Spleen (tissue), 11 donors: ENCODE measurements at regions not wholly inside any gene's neighbourhood (a gene's known extent, or its start where the extent isn't known, plus 50 kb on each side); places are given as distances from the start of the nearest gene placed in this dataset.

ENCODE experiments used
- DNase-seq: peaks from one replicate; pipeline ENCODE4 v3.0.0-alpha.2; 2020
- H3K27ac ChIP-seq, 8 donors: fragments of 200-600 bp; sonication (generic) in 7 of 8; 1 replicate in 4 of 8; 2 replicates in 4 of 8; pipeline versions ENCODE4 v1.5.0 to v1.8.0; 2016 to 2021; ENCODE audit warnings: inconsistent platforms in 4 of 8, mild to moderate bottlenecking in 4 of 8, moderate library complexity in 1 of 8
- H3K27me3 ChIP-seq, 7 donors: fragments of 200-600 bp; sonication (generic) in 6 of 7; replicated peaks in 1 of 7; 1 replicate in 4 of 7; 2 replicates in 3 of 7; pipeline versions ENCODE4 v1.5.0 to v1.8.0; 2016 to 2021; ENCODE audit warnings: inconsistent platforms in 3 of 7, mild to moderate bottlenecking in 1 of 7
- H3K36me3 ChIP-seq, 6 donors: fragments of 200-600 bp; sonication (generic) in 5 of 6; 1 replicate in 4 of 6; 2 replicates in 2 of 6; pipeline versions ENCODE4 v1.5.0 to v1.8.0; 2016 to 2021; ENCODE audit warnings: inconsistent platforms in 2 of 6
- H3K4me1 ChIP-seq, 6 donors: fragments of 200-600 bp; sonication (generic) in 5 of 6; 1 replicate in 3 of 6; 2 replicates in 3 of 6; pipeline versions ENCODE4 v1.5.0 to v1.8.0; 2016 to 2021; ENCODE audit warnings: inconsistent platforms in 3 of 6
- H3K4me3 ChIP-seq, 8 donors: fragments of 200-600 bp; sonication (generic) in 7 of 8; 1 replicate in 4 of 8; 2 replicates in 4 of 8; pipeline versions ENCODE4 v1.5.0 to v1.8.0; 2016 to 2021; ENCODE audit warnings: inconsistent platforms in 4 of 8, mild to moderate bottlenecking in 4 of 8, moderate library complexity in 2 of 8
- H3K9me3 ChIP-seq, 8 donors: fragments of 200-600 bp; sonication (generic) in 7 of 8; 1 replicate in 4 of 8; 2 replicates in 4 of 8; pipeline versions ENCODE4 v1.5.0 to v1.8.0; 2016 to 2021; ENCODE audit warnings: inconsistent platforms in 4 of 8
- POLR2A ChIP-seq, 3 donors: fragments of 450-650 bp; IDR thresholded peaks; one replicate each; pipeline ENCODE4 v1.5.1; 2017; ENCODE audit warnings: antibody characterized with exemption in 3 of 3, mild to moderate bottlenecking in 1 of 3
- POLR2AphosphoS5 ChIP-seq, 3 donors: sonication (generic); formaldehyde crosslinking; IDR thresholded peaks; one replicate each; pipeline ENCODE4 v1.5.1; 2017; ENCODE audit warnings: antibody characterized with exemption in 3 of 3
- WGBS, 5 donors: extraction: QIAGEN DNeasy Blood & Tissue Kit in 3 of 5; methylation state at CpG; one replicate each; pipeline versions ENCODE4 v1.1.5 to v1.1.7; 2013 to 2018; 5-methylcytosine and 5-hydroxymethylcytosine counted together
- intact Hi-C: fragments of 100-400 bp; cut with DNase I; formaldehyde crosslinking; loops from one replicate; pipeline ENCODE4 v1.15.0; 2023; ENCODE audit warnings: low total_unique reads
- TF ChIP-seq, protein P1 (sequence below), 11 experiments: fragments of 200-600 bp in 7 of 11; fragments of 450-650 bp in 4 of 11; sonication (generic) in 4 of 11; IDR thresholded peaks in 8 of 11; conservative IDR thresholded peaks in 3 of 11; 1 replicate in 7 of 11; 2 replicates in 4 of 11; pipeline versions ENCODE4 v1.4.0 to v1.8.0; 2016 to 2021; ENCODE audit warnings: antibody characterized with exemption in 11 of 11, inconsistent platforms in 4 of 11, mild to moderate bottlenecking in 1 of 11
- donor health status: healthy with polysubstance abuse.
- donor health status: DM: no; HTN: no; CAD: no; lungs with moderate emphysema.
- donor health status: DM: no; HTN: no; CAD: no.
- donor health status: Bipolar disorder and iron deficiency.
- donor health status: healthy.
- donor health status: DM: no; HTN: no; CAD: no.
- donor health status: DM: yes; HTN: yes; CAD: no.

DNA sequence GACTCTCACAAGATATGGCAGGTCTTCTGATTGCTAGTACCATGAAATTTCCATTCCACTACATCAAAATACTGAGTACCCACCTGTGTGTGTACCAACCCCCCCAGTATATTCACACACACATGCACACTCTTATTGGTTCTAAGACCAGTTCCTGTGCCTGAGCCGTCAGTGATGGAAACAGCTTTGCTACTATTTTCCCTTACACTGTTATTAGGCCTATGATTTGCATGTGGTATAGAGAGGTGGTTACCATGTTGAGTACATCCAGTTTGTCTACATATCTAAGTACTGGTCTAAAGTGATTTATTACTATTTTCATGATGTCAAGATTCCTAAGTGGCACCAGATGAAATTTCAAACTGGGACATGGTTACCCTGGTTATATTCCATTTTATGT lies 459.9 kb downstream of the BCKDHB start:
- Histone ChIP-seq H3K27ac (no peak overlapping the region), H3K4me3 (no peak overlapping the region), H3K4me1 (no peaks in the 10 kb centered on the region), H3K27me3 (no peaks in the 10 kb centered on the region), H3K36me3 (no peaks in the 10 kb centered on the region), H3K9me3 (no peaks in the 10 kb centered on the region)
- no peak for TF ChIP-seq POLR2A (IDR thresholded peaks at IDR 0.05)
- no peak for TF ChIP-seq POLR2AphosphoS5 (IDR thresholded peaks at IDR 0.05)
- TF ChIP-seq, protein P1, sequence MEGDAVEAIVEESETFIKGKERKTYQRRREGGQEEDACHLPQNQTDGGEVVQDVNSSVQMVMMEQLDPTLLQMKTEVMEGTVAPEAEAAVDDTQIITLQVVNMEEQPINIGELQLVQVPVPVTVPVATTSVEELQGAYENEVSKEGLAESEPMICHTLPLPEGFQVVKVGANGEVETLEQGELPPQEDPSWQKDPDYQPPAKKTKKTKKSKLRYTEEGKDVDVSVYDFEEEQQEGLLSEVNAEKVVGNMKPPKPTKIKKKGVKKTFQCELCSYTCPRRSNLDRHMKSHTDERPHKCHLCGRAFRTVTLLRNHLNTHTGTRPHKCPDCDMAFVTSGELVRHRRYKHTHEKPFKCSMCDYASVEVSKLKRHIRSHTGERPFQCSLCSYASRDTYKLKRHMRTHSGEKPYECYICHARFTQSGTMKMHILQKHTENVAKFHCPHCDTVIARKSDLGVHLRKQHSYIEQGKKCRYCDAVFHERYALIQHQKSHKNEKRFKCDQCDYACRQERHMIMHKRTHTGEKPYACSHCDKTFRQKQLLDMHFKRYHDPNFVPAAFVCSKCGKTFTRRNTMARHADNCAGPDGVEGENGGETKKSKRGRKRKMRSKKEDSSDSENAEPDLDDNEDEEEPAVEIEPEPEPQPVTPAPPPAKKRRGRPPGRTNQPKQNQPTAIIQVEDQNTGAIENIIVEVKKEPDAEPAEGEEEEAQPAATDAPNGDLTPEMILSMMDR (IDR thresholded peaks at IDR 0.05 in 8 of 11, conservative IDR thresholded peaks at IDR 0.05 in 3 of 11) = no peak
- intact Hi-C loops = no loop called here
- 60 to 91% (median 82%) methylated on average over 1 of the region's 1 CpG for WGBS, 5 donors
- DNase-seq = no peak

DNA sequence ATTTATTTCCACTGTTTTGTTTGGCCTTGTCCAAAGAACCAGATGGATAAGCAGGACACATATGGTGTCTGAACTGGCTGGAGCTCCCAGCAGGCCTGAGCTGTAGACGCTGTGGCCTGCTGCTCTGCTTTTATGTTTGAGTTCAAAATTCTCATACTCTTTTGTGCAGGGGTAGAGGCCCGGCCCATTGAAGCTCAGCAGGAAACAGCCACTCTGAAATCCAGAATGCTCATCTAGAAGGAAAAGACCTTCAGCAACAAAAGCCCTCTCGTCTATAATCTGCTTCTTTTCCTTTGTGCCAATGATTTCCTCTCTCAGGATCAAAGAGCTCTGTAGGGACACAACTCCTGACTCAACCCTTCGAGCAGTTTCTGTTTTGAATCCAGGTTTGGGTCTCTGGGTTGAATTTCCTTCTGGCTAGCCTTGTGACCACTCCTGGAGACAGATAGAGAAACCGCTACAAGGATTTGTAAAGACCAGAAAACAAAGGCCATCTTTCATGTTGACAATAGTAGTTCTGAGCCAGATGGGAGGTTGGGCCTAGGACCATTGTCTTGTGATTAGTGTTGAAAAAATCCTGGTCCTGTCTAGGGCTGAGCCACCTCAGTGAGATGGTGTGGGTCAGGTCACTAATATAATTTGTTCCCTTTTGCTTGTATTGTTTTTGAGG lies 446.7 kb downstream of the BCKDHB start:
- Histone ChIP-seq H3K4me3 (no peak overlapping the region), H3K9me3 (no peaks in the 10 kb centered on the region), H3K27ac (no peak overlapping the region), H3K4me1 (no peaks in the 10 kb centered on the region), H3K36me3 (no peaks in the 10 kb centered on the region), H3K27me3 (no peaks in the 10 kb centered on the region)
- TF ChIP-seq, protein P1 (IDR thresholded peaks at IDR 0.05 in 8 of 11, conservative IDR thresholded peaks at IDR 0.05 in 3 of 11) = no peak
- TF ChIP-seq POLR2A (IDR thresholded peaks at IDR 0.05) (no peak), POLR2AphosphoS5 (IDR thresholded peaks at IDR 0.05) (no peak)
- DNase-seq = no peak
- WGBS, 5 donors = 51 to 78% (median 65%) methylated on average over 5 of the region's 5 CpGs
- intact Hi-C loops = no loop called here

DNA sequence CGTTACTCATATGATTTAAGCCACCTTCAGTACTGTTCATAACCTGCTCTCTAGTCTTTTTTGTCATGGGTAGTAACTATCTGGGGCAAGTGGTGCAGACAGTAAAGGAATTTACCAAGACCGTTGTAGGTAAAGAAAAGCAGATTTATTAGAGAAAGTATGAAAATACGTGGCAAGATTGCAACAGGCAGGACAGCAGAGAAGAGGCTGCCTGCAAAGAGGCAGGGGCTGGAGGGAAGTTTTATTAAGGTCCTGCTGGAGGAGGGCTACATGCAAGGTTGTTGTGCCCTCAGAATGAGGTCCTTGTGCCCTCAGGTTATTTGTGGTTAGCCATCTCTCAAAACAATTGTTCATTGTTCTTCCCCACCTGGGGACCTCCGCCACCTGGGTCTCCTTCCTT lies 444.3 kb downstream of the BCKDHB start:
- Histone ChIP-seq H3K9me3 (no peaks in the 10 kb centered on the region), H3K27ac (no peak overlapping the region), H3K27me3 (no peaks in the 10 kb centered on the region), H3K4me1 (no peaks in the 10 kb centered on the region), H3K36me3 (no peaks in the 10 kb centered on the region), H3K4me3 (no peak overlapping the region)
- intact Hi-C loops = no loop called here
- WGBS, 5 donors = 75 to 88% (median 79%) methylated on average over 4 of the region's 4 CpGs
- no peak for DNase-seq
- TF ChIP-seq, protein P1 (IDR thresholded peaks at IDR 0.05 in 8 of 11, conservative IDR thresholded peaks at IDR 0.05 in 3 of 11) = no peak
- TF ChIP-seq POLR2AphosphoS5 (IDR thresholded peaks at IDR 0.05) = no peak
- TF ChIP-seq POLR2A (IDR thresholded peaks at IDR 0.05) = no peak

DNA sequence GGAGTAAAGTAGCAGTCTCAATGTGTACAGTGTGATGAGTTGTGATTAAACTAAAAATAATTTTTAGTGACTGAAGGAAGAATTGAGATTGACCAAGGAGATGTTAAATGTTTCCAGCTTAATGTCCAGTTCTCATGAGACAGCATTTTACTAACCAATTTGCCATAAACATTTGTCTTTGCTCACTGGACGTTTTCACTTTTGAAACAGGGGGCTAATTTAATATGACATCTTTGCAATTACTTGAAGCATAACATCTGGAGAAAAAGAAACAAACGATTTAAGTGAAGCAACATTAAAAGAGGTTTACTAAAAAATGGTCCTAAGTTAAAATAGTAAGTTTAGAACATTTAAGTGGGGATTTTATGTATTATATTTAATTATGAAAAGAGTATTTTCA lies 443.8 kb downstream of the BCKDHB start:
- Histone ChIP-seq H3K4me3 (no peak overlapping the region), H3K27me3 (no peaks in the 10 kb centered on the region), H3K27ac (no peak overlapping the region), H3K36me3 (no peaks in the 10 kb centered on the region), H3K9me3 (no peaks in the 10 kb centered on the region), H3K4me1 (no peaks in the 10 kb centered on the region)
- DNase-seq = no peak
- TF ChIP-seq, protein P1 (IDR thresholded peaks at IDR 0.05 in 8 of 11, conservative IDR thresholded peaks at IDR 0.05 in 3 of 11) = no peak
- TF ChIP-seq POLR2AphosphoS5 (IDR thresholded peaks at IDR 0.05) (no peak), POLR2A (IDR thresholded peaks at IDR 0.05) (no peak)
- intact Hi-C loops = no loop called here
- WGBS, 5 donors = 42 to 65% (median 50%) methylated on average over 2 of the region's 2 CpGs
